ENCODE measurements at regions not wholly inside any gene's neighbourhood (a gene's known extent, or its start where the extent isn't known, plus 50 kb on each side); places are given as distances from the start of the nearest gene placed in this dataset.
"Not testable (repeated sequence)": the region's sequence is repeated elsewhere in the genome, so short reads cannot be mapped to it uniquely, and the experiment has no call there.

DNA sequence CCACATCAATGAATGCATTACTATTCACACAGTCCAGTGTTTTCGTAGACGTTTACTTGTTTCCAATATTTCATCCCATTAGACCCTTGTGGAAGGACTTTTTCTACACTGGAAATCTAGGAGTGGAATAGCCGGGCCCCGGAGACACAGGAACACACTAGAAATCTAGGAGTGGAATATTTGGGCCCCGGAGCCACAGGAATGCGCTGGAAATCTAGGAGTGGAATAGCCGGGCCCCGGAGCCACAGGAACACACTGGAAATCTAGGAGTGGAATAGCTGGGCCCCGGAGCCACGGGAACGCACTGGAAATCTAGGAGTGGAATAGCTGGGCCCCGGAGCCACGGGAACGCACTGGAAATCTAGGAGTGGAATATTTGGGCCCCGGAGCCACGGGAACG is 322.6 kb downstream of the THBS2 start:
- not testable (repeated sequence) for DNase-seq

GRCh38 chr6:168929871-168930450 is 323.7 kb downstream of the THBS2 start:
- DNase-seq = no peak

GRCh38 chr6:168928012-168928411 is 325.6 kb downstream of the THBS2 start:
- no peak for DNase-seq

DNA sequence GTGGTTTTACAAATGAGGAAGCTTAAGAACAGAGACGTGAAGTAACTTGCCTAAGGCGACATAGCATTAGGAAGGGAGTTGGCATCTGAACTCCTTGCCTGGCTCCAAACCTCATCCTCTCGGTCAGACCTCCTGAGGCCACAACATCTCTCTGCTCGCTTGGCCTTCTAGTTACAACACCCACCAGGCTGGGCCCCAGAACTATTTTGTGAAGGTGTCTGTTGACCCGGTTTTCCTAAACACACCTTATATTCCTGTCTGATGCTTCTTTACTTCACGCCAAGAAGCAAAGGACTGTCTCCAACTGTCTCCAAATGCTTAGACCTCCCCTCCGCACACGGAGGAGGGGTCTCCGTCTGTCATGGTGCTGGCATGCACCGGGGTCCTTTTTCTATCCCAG is 326.6 kb downstream of the THBS2 start:
- no peak for DNase-seq

DNA sequence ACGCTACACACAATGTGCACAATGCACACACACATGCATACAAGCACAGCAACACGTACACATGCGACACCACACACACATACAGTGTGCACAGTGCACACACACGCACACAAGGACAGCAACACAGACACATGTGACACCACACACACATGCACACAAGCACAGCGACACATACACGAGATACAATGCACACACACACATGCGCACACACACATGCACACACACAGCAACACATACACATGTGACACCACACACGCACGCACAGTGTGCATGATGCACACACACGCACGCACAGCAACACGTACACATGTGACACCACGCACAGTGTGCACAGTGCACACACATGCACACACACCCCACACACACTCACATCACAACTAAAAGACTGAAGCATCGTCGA is 327.3 kb downstream of the THBS2 start:
- no peak for DNase-seq

- no peak for DNase-seq
These were observed 328.0 kb downstream of the THBS2 start for GRCh38 chr6:168925671-168926070.

- no peak for DNase-seq
These were observed 330.5 kb downstream of the THBS2 start for GRCh38 chr6:168923171-168923570.

DNA sequence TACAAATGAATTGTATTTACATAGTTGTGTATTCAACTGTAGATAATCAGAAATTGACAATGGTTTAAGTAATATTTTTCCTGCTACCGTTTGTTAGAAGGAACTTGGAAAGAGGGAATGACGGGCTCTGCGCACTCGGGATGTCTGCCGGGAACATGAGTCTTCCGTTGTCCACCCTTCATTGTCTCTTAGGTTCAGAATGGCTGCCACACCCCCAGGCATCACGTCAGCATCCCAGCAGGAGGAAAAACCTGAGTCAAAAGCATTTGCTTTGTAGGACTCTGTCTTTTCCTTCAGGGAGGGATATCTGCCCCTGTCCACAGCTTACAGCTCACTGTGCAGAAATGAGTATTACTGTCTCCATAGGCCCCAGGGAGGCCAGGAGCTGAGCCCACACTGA is 331.2 kb downstream of the THBS2 start:
- no peak for DNase-seq

- no peak for DNase-seq
These were observed 333.4 kb downstream of the THBS2 start for GRCh38 chr6:168920289-168920688.

GRCh38 chr6:168919470-168920179 is 334.0 kb downstream of the THBS2 start:
- DNase-seq = no peak

GRCh38 chr6:168916576-168917211 is 337.0 kb downstream of the THBS2 start:
- DNase-seq = no peak

GRCh38 chr6:168915855-168916254 is 337.8 kb downstream of the THBS2 start:
- no peak for DNase-seq

DNA sequence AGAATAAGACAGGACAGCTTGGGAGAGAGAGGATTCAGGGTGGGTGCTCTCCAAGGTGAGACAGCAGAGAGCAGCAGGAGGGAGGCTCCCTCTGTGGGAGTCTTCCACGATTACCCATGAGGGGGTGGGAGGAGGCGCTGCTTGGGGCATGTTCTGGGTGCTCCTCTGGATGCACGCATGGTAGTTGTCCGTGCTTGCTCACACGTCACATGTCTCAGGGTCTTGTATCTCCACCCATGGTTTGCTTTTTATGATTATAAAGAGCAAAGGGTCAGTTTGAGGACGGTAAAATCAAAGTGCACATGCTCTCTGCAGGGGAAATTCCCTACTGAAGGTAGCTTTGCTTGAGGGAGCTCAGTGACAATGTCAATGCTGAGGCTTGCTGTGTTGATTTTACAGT is 338.4 kb downstream of the THBS2 start:
- no peak for DNase-seq

- no peak for DNase-seq
These were observed 339.7 kb downstream of the THBS2 start for GRCh38 chr6:168913866-168914469.

DNA sequence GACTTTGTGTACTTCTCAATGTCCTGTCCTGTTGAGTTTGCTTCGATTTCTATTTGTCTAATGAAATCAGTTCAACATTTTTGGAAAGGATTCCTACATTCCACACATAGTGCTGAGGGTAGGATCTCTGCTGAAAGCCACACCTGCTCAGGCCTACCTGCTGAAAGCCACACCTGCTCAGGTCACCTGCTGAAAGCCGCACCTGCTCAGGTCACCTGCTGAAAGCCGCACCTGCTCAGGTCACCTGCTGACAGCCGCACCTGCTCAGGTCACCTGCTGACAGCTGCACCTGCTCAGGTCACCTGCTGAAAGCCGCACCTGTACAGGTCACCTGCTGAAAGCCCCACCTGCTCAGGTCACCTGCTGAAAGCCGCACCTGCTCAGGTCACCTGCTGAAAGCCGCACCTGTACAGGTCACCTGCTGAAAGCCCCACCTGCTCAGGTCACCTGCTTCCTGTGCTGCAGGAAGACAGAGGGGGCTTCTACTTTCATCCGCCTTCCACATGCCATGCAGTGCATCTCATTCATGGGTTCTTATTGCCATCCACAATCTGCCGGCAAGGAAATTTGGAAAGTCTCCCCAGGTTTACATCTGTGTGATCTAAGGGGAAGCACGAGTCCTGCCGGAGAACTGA is 340.3 kb downstream of the THBS2 start:
- not testable (repeated sequence) for DNase-seq

DNA sequence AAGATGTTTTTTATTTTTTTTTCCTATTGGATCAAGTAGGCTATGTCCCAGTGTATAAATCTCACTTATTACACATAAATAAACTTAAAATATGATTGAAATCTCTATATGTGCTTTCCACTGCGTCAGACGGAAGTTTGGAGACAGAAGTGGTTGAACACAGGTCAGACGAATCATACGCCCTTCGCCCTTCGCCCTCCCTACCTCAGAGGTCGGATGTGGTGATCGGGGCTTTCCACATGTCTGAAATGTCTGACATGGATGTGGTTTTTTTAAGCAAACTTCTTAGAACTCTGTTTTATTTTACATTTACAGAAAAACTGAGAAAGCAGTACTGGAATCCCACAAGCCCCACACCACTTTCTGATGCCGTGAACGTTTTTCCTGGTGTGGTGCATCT is 344.4 kb downstream of the THBS2 start:
- DNase-seq = no peak

GRCh38 chr6:168908887-168909286 is 344.8 kb downstream of the THBS2 start:
- no peak for DNase-seq

DNA sequence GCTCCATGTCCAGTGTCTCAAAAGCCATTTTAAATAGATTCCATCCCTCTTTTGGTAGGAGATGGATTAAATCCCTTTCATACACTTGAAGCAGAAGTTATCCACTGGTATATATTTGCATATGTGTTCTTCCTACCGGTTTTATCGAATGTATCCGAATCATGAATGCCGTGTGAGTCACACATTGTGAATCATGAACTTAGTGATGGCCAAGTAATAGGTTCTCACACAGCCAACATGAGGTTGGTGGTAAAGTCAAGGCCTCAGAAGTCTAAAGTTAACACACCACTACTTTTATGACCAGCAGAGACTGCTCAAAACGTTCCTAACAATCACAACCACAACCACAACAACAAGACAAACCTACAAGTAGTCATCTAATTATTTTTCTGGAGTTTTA is 345.5 kb downstream of the THBS2 start:
- no peak for DNase-seq

DNA sequence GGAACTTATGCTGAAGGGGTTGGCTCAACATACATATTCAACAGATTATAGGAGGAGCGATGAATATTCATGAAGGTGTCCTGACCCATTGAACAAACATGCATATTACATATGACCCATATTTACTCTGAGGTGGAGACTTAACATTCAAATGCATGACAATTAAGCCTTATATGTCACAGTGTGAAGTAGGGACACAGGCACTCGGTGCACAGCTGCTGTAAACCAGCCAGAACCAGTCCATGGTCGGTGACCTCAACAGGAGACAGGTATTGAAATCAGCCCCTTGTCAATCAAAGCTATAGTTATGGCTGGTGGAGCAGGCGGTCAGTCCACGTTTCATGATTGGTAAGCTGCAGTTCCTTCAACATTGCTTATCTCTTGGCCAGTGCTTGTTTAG is 347.3 kb downstream of the THBS2 start:
- DNase-seq = no peak

GRCh38 chr6:168905451-168906090 is 348.1 kb downstream of the THBS2 start:
- DNase-seq = no peak

GRCh38 chr6:168903613-168904345 is 349.9 kb downstream of the THBS2 start:
- no peak for DNase-seq

GRCh38 chr6:168902075-168902474 is 351.6 kb downstream of the THBS2 start:
- DNase-seq = no peak

All from inflammatory macrophage (primary cell).